ENCODE measurements at regions not wholly inside any gene's neighbourhood (a gene's known extent, or its start where the extent isn't known, plus 50 kb on each side); places are given as distances from the start of the nearest gene placed in this dataset.

GRCh38 chr18:8937160-8938094 is 165.1 kb upstream of the NDUFV2 start:
- TF ChIP-seq CTCF (IDR thresholded peaks at IDR 0.05; ENCODE audit: low read depth, low read length, missing input control) = no peak
- no peak for TF ChIP-seq GABPA (IDR thresholded peaks at IDR 0.05 in 1 of 2, conservative IDR thresholded peaks at IDR 0.05 in 1 of 2)
- TF ChIP-seq JUND (IDR thresholded peaks at IDR 0.05) = no peak
- no peak for TF ChIP-seq SP1 (IDR thresholded peaks at IDR 0.05)
- no peak for TF ChIP-seq RAD21 (IDR thresholded peaks at IDR 0.05)
- no peak for TF ChIP-seq TAF1 (conservative IDR thresholded peaks at IDR 0.05)
- no peak for TF ChIP-seq FOXA1 (IDR thresholded peaks at IDR 0.05)
- TF ChIP-seq YY1 (IDR thresholded peaks at IDR 0.05) = no peak
- TF ChIP-seq MAX (IDR thresholded peaks at IDR 0.05) = no peak
